GM12891 (cell line): ENCODE measurements at regions not wholly inside any gene's neighbourhood (a gene's known extent, or its start where the extent isn't known, plus 50 kb on each side); places are given as distances from the start of the nearest gene placed in this dataset.

Experiments used
- DNase-seq: peaks from one replicate; pipeline ENCODE4 v3.0.0; 2011; ENCODE audit warnings: low spot score; ENCODE audit not compliant: insufficient read length
- FAIRE-seq: peaks from 2 replicates; lab custom pipeline; 2011; peaks lifted over from hg19 to GRCh38; lab: Jason Lieb, UNC
- PAX5 ChIP-seq: IDR thresholded peaks from 2 replicates; pipeline ENCODE4 v1.6.1; 2011; ENCODE audit warnings: low read length, moderate library complexity, mild to moderate bottlenecking; ENCODE audit not compliant: insufficient read depth, severe bottlenecking
- POLR2A ChIP-seq: IDR thresholded peaks from 2 replicates; pipeline ENCODE4 v1.6.1; 2011; ENCODE audit warnings: low read depth, low read length, control low read depth
- POLR2AphosphoS5 ChIP-seq: IDR thresholded peaks from 2 replicates; pipeline ENCODE4 v1.6.1; 2011; ENCODE audit warnings: low read depth, low read length, control low read depth
- POU2F2 ChIP-seq: IDR thresholded peaks from 2 replicates; pipeline ENCODE4 v1.6.1; 2011; ENCODE audit warnings: low read depth, mild to moderate bottlenecking, control low read depth, low read length, moderate library complexity
- SPI1 ChIP-seq: IDR thresholded peaks from 2 replicates; pipeline ENCODE4 v1.6.1; 2011; ENCODE audit warnings: low read depth, low read length, control low read depth
- TAF1 ChIP-seq: IDR thresholded peaks from 2 replicates; pipeline ENCODE4 v1.6.1; 2011; ENCODE audit warnings: low read depth, low read length, control low read depth

- DNase-seq (no peak), FAIRE-seq (no peak)
- TF ChIP-seq POLR2A, result no peak
- TF ChIP-seq POU2F2, result no peak
- TF ChIP-seq PAX5, result no peak
- no peak for TF ChIP-seq POLR2AphosphoS5
- TF ChIP-seq SPI1, result no peak
- TF ChIP-seq TAF1, result no peak
These were observed 328.3 kb downstream of the CBLN4 start for GRCh38 chr20:55677011-55677410.

GRCh38 chr20:55676097-55676496 lies 329.2 kb downstream of the CBLN4 start:
- DNase-seq (no peak), FAIRE-seq (no peak)
- no peak for TF ChIP-seq POLR2A
- TF ChIP-seq SPI1, result no peak
- TF ChIP-seq TAF1, result no peak
- no peak for TF ChIP-seq POU2F2
- TF ChIP-seq PAX5, result no peak
- TF ChIP-seq POLR2AphosphoS5, result no peak

GRCh38 chr20:55668631-55669030 lies 336.7 kb downstream of the CBLN4 start:
- FAIRE-seq (no peak), DNase-seq (no peak)
- TF ChIP-seq POLR2A, result no peak

- TF ChIP-seq POLR2AphosphoS5, result no peak
- TF ChIP-seq POU2F2, result no peak
- no peak for TF ChIP-seq TAF1
- no peak for TF ChIP-seq PAX5
- no peak for TF ChIP-seq POLR2A
- TF ChIP-seq SPI1, result no peak
- no peak for FAIRE-seq
These were observed 337.4 kb downstream of the CBLN4 start for GRCh38 chr20:55667955-55668354.

GRCh38 chr20:55667024-55667423 lies 338.3 kb downstream of the CBLN4 start:
- FAIRE-seq, result no peak
- TF ChIP-seq PAX5 (no peak), SPI1 (no peak), POLR2AphosphoS5 (no peak), POU2F2 (no peak), POLR2A (no peak), TAF1 (no peak)
- no peak for DNase-seq

More at GRCh38 chr20:55667955-55668354, 337.4 kb downstream of the CBLN4 start:
- no peak for DNase-seq

- FAIRE-seq, result no peak
- TF ChIP-seq POLR2A, result no peak
- no peak for TF ChIP-seq POU2F2
- no peak for TF ChIP-seq PAX5
- no peak for TF ChIP-seq TAF1
- TF ChIP-seq SPI1, result no peak
- no peak for TF ChIP-seq POLR2AphosphoS5
- DNase-seq, result no peak
These were observed 349.0 kb downstream of the CBLN4 start for GRCh38 chr20:55656231-55656775.

- FAIRE-seq (no peak), DNase-seq (no peak)
- TF ChIP-seq POLR2A, result no peak
- no peak for TF ChIP-seq POLR2AphosphoS5
- no peak for TF ChIP-seq TAF1
- TF ChIP-seq PAX5, result no peak
- no peak for TF ChIP-seq POU2F2
- no peak for TF ChIP-seq SPI1
These were observed 354.5 kb downstream of the CBLN4 start for GRCh38 chr20:55650657-55651360.

GRCh38 chr20:55649254-55649653 lies 356.1 kb downstream of the CBLN4 start:
- DNase-seq, result no peak
- TF ChIP-seq PAX5, result no peak
- no peak for TF ChIP-seq POU2F2
- TF ChIP-seq POLR2AphosphoS5, result no peak
- TF ChIP-seq POLR2A, result no peak
- no peak for TF ChIP-seq SPI1
- no peak for TF ChIP-seq TAF1
- no peak for FAIRE-seq

GRCh38 chr20:55646851-55647250 lies 358.5 kb downstream of the CBLN4 start:
- DNase-seq (no peak), FAIRE-seq (no peak)
- TF ChIP-seq POLR2A (no peak), SPI1 (no peak), POLR2AphosphoS5 (no peak), POU2F2 (no peak), PAX5 (no peak), TAF1 (no peak)

- TF ChIP-seq POLR2A, result no peak
- TF ChIP-seq SPI1, result no peak
- TF ChIP-seq TAF1, result no peak
- TF ChIP-seq PAX5, result no peak
- TF ChIP-seq POU2F2, result no peak
- TF ChIP-seq POLR2AphosphoS5, result no peak
- FAIRE-seq (no peak), DNase-seq (no peak)
These were observed 363.8 kb downstream of the CBLN4 start for GRCh38 chr20:55641497-55641896.
